SW480 (cell line): ENCODE measurements at regions not wholly inside any gene's neighbourhood (a gene's known extent, or its start where the extent isn't known, plus 50 kb on each side); places are given as distances from the start of the nearest gene placed in this dataset.
A peak's percentile ranks its signal among the peaks of the same experiment; 100 is the strongest.
"Not testable (repeated sequence)": the region's sequence is repeated elsewhere in the genome, so short reads cannot be mapped to it uniquely, and the experiment has no call there.

Experiments used
- DNase-seq: peaks from one replicate; pipeline ENCODE4 v3.0.0-alpha.2; 2016; ENCODE audit warnings: low spot score

DNA sequence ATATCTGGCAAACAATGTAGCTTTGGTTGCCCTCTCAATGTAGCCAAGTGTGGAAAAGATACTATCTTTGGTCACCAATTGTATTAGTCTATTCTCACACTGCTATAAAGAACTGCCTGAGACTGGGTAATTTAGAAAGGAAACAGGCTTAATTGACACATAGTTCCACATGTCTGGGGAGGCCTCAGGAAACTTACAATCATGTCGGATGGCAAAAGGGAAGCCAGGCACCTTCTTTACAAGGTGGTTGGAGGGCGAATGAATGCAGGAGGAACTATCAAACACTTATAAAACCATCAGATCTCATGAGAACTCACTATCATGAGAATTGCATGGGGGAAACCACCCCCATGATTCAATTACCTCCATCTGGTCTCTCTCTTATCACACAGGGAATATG, 133.1 kb upstream of the TBCA start:
- no peak for DNase-seq

DNA sequence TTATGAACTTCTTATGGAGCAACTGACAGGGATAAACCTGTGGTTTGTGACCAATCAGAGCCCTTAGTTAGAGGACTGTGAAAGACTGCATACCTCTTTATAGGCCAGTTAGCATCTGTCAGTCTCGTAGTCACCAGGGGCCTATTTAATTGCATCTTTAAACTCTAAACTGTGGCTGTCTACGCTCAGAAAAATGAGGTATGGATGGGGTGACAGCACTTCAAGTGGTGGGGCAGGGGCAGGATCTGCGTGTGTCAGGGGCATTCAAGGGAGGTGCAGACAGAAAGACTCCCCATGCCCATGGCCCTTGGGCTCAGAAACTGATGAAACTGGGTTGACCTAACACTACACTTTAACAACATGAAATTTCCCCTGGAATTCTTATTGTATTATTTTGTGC, 132.6 kb upstream of the TBCA start:
- DNase-seq: no peak

DNA sequence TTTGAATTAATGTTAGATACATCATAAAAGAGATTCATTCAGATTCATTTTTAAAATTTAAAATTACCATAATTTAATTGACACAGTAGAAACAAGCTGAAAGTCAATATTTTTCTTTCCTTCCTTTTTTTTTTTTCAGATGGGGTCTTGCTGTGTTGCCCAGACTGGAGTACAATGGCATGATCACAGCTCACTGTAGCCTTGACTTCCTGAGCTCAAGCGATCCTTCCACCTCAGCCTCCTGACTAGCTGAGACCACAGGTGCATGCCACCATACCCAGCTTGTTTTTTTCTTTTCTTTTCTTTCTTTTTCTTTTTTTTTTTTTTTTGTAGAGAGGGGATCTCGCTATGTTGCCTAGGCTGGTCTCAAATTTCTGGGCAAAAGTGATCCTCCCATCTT, 131.6 kb upstream of the TBCA start:
- DNase-seq: no peak

DNA sequence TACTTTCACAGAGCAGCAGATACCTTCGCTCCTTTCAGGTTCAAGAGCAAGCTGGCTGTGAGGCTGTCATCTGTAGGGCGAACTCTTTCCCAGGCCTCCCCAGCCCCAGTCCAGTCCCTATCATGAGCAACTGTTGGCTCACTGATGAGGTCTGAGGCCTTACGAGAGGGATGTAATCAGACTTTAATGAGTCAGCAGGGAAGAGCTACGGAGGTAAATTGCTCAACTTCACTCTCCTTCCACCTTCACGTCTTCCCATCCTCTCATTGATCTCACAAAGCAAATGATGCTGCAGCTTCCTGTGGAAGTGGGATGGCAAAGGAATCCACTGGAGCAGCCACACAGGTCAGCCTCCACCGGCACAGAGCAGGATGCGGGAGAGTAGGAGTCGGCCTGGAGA, 130.7 kb upstream of the TBCA start:
- DNase-seq: no peak

DNA sequence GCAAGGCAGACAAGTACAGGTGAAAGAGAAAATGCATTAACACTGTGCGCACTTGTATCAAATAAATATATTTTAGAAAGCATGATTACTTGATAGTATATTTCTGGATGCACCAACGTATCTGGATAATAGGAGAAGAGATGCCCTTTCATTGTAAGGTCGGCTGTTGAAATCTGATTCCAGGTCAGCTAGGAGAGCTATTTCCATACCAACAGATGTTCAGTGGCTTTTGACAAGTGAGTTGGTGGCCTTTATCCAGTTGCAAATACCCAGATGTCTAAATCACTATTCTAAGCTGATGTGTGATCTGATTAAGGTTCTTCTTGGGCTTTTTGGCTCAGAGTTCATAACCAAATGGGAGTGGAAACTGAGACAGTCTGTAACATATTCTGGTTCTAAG, 128.2 kb upstream of the TBCA start:
- no peak for DNase-seq

DNA sequence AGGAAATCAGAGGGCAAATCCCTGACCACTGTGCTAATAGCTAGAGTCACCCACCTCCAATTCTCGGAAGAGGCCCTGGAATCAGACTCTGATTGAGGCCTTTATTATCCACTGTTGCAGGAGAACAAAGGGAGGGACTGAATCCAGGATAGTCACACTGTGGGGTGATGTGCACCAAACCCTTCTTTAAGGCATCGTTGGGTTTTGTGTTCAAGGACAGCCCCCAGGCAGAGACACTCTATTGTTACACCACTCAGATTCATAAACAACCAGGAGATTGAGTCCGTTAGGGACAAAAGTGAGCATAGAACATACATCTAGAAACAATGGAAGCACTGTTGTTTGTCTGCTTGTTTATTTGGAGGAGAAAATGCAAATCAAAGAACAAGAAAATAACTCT, 124.6 kb upstream of the TBCA start:
- no peak for DNase-seq

DNA sequence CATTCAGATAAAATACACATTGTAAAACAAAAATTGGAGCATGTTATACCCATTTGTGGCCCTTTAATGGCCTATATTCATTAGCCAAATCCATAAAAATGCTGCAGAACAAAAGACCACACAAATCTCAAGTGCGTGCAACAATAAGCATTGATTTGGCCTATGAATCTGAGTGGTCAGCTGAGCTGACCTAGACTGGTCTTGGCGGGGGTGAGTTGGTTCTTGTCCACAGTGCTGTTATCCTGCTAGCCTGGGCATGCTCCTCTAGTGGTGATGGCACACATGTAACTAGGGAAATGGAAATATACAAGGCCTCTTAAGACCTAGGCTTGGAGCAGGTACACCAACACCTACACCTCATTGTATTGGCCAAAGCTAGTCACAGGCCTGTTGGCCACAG, 122.2 kb upstream of the TBCA start:
- DNase-seq: no peak

DNA sequence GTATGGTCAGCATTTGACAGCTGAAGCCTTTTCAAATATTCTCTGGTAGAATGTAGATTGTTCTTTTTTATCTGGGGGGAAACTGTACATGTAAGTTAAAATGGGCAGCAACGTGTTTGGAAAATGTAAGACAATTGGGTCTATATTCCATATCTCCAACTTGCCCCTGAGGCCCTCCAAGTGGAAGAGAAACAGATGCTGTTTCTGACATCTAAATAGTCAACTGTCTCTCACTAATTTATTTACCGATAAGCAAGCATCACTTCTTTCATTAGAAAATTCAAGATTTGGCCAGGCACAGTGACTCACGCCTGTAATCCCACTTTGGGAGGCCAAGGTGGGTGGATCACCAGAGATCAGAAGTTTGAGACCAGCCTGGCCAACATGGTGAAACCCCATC, 120.2 kb upstream of the TBCA start:
- no peak for DNase-seq

DNA sequence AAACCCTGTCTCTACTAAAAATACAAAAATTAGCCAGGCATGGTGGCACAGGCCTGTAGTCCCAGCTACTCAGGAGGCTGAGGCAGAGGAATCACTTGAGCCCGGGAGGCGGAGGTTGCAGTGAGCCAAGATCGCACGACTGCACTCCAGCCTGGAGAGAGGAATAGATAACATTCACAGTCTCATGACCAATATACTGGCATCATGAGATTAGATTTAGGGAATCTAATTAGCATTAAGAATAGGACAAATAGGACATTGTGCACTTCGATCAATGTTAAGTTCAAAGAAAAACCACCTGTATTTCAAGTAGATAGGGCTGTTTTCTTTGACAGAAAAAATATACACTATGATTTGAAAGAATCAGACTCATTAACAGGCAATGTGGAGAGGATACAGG, 118.0 kb upstream of the TBCA start:
- DNase-seq: not testable (repeated sequence)

DNA sequence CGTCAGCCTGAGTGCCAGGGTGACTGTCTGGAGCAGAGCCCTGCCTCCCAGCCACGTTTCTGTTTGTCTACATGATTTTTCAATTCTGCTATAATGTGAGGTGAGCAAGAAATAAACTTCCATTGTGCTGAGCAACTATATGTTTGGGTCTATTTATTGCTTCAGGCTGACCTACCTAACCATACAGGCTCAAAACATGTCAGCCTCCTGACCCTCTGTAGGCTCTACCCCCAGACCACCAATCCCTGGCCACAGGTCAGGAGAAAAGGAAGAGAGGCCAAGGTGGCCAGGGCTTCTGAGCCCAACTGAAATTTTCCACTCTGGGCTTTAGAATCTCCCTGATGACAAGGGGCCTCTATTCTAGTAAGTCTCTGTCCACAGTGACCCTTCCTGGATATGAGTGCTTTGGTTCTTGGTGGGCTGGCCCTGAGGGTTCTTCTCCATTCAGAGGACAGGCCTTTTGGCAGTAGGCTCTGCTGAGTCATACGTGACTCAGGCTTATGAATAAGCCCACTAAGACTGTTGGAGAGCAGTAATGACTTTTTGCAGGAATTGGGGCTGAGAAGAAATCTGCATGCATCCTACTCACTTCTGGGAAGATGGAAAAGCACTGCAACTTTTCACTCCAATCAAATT, 117.2 kb upstream of the TBCA start:
- DNase-seq: peak; percentile 56

DNA sequence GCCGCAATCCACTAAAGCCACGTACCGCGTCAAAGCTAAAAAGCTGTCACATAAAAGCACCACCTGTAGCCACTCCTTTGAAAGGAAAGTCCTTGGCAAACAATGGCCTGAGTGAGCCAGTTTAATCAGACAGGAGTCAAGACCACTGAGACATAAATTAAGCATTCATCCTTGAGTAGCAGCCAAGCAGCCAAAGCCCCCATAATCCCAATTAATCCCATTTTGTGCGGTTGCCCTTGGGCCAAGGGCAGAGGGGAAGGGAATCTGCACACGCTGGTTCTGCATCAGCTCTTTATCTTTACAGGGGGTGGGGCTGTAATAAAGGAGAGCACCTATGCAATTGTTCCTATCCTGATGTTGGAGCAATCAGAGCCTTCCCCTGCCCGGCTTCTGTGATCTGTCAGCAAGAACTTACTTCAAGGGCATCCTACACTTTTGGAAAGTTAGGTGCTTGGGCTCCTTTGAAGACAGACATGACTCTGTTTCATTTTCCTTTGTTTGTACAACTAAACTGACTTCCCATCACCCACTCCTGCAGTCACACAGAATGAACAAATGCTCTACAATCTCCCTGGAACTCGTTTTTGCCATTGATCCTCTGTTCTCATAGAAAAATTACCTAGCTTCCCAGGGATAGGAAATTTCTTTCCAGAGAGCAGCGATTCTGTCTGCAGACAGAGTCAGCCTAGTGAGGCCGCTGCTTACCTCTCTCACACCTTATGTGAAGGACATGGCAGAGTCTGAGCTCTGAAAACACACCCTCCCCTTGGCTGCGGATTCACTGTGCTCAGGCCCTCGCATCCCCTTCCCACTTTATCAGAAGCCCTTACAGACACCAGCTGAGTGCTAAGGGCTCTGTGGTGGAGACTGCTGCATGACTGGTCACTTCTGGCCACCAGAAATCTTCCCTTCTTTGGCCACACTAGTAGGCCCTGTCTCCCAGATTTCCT, 116.2 kb upstream of the TBCA start:
- no peak for DNase-seq

DNA sequence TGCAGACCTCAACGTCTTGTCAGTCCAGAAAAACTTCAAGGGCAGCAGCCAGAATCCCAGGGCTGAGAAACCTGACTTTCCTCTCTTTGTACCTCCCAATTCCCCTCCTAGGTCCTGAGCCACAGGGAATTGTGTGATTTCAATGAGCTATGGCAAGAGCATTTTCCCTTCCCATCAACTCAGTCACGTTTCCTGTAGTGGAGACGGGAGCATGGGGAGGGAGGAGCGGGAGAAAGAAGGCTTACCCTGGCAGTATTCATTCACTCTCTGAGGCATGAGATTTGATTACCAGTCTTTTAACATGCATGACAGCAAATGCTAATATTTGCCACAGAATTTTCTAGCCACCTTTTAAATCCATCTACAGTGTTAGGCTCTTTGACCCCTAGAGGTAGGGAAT, 109.4 kb upstream of the TBCA start:
- DNase-seq: no peak

DNA sequence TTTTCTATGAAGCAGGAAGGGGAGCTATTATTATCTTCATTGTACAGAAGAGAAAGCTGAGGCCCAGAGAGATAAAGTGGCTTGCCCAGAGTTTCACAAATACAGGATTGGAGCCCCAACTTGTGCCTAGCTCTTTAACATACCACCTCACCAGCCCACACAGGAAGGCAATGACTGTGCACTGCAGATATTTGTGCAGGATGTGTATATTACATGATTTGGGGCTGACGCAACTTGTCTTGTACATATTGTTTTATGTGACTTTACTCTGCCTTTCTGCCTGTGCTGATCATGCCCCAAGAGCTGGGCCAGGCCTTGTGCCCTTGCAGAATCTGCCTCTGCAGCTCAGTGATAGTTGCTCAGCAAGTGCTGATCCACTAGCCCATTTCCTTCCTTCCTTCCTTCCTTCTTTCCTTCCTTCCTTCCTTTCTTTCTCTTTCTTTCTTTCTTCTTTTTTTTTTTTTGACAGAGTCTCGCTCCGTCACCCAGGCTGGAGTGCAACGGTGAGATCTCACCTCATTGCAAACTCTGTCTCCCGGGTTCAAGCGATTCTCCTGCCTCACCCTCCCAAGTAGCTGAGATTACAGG, 106.6 kb upstream of the TBCA start:
- no peak for DNase-seq

DNA sequence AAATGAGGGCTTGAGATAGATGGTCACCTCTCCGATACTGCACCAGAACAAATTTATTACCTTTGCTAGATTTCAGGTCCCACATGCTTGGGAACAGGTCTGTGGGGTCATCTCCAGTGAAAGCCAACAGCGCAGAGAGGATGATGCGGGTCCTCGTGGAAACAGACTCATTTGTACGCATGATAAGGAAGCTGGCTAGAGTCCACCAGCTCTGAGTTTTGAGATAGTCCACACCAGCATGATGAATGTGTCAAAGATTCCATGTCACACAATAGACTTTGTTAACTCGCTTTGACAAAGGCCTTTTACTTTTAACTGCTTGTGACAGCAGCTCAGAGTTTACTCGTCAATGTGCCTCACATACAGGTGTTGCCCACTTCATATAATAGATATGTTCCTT, 105.4 kb upstream of the TBCA start:
- no peak for DNase-seq

DNA sequence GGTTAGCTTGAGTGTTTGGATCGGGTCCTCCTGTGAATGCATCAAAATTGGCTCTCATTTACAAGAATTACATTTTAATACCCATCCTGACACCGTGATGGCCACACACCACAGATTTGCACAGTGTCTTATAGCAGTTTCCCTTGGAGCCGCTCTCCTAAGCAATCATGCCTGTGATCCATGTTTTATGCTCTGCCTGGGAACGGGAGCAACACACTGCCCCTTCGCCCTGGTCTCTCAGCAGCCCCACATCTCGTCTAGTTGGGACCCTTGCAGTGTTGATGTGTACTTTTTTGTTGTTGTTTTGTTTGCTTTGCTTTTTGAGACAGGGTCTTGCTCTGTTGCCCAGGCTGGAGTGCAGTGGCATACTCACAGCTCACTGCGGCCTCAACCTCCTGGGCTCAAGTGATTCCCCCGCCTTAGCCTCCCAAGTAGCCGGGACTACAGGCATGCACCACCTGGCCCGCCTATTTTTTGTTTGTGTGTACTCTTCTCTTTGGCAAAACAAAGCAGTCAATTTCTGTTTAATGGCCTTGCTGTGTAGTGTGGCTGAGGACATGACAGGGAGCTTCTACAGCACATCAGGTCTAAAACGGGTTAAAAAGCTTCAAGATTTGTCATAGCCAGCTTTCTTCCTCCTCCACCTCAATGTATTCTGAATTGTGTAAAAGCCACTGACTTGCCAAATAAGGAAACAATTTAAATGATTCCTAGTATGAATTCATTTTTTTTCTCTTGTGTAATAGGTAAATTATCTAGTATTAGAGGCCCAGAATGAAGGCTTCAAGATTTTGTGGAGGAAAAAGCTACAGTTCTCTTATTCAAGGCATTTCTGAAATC, 101.6 kb upstream of the TBCA start:
- no peak for DNase-seq

DNA sequence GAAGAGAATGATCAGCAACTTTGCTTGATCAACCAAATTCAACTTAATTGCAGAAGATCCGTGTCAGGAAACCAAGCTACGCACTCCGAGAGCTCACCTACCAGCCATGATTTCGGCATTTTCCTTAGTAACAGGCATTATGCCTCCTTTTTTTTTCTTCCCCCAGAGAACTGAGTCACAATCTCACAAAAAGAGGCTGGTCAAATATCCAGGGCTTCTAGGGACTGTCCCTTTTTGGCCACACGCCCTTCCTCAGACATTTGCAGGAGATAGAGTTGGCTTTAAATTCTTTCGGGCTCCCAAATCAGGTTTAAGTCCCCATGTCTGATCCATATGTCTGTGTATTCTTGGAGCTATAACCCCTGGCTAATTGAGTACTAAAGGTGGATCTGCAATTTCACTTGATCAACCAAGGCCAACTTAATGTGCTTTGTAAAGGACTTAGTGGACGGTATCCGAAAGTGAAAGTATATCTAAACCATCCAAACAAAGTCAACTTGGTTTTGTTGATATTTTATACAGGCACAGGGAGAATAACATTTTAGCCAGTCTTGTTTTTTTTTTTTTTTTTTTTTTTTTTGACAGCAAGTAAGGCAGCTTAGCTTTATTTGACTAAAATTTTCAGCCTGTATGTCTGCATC, 100.8 kb upstream of the TBCA start:
- no peak for DNase-seq

DNA sequence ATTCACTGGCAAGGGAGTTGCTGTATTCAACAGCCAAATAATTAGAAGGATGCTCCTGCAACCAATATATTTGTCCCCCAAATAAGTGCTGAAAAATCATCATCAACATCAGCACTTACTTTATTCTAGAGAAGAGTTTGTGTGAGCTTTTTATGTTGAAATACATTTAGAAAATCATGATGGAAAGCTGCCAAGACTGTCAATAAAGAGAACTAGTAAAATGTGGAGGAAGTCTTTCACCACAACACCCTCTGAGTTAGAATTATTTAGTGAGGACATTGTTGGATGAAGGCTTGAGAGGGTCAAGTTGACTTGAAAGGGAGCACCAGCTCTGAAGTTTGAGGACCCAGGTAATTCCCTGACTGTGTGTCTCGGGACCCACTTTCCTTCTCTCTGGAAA, 100.2 kb upstream of the TBCA start:
- DNase-seq: no peak

DNA sequence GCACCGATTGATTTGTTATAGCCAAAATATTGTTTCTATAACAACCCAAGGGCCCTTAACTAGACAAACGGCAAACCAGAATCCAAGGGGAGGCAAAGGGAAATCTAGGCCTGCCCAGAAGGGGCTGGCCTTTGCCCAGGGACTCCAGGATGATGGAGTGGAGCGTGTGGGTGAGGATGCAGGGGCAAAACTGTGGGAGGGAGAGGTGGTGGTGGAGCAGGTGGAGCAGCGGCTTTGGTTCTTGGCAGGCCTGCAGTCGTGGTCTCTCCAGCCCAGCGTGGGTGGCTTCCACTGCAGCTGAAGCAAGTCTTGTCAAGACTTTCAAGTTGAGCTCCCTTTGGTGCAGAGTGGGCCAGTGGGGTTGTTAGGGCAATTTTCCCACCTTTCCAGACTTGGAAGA, 98.6 kb upstream of the TBCA start:
- DNase-seq: no peak

DNA sequence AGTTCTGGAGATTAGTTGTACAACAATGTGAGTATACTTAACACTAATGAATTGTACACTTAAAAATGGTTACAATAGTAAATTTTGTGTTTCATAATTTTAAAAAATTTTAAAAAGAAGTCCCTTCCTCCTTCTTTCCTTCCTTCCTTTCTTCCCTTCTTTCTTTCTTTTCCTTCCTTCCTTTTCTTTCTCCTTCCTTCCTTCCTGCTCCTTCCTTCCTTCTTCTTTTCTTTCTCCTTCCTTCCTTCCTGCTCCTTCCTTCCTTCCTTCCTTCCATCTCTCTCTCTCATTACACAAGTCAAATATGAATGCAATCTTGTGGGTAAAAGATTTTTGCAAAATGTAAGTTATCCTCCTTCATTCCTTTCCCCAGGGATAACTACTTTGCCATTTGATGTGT, 97.1 kb upstream of the TBCA start:
- no peak for DNase-seq

DNA sequence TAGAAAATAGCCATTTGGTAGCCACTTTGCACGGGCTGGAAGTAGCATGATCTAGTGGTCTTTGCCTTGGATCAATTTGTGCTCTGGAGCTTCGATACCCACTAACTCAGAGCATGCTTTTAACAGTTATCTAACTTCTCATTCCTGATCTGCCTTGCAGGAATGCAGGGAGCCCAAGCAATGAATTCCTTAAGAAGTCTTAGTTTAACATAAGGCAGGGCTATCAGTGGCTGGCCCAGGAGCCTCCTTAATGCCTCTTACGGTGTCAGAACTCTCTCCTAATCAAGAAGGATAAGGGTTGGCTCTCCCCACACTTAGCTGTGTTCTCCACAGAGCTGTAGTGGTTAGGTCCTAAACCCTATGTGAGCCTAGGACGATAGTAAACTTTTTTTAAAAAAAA, 95.8 kb upstream of the TBCA start:
- no peak for DNase-seq

DNA sequence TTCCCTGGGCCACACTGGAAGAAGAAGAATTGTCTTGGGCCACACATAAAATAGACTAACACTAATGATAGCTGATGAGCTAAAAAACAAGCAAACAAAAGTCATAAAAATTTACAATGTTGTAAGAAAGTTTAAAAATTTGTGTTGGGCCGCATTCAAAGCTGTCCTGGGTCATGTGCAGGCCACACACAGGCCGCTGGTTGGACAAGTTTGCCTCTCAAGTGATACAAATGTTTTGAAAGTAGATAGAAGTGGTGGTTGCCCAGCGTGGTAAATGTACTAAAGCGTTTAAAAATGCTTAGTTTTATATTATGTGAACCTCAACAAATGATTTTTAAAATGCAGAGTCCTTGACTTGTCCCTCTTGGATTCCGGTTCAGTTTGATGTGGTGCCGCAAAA, 94.9 kb upstream of the TBCA start:
- DNase-seq: no peak
